ENCODE measurements at regions not wholly inside any gene's neighbourhood (a gene's known extent, or its start where the extent isn't known, plus 50 kb on each side); places are given as distances from the start of the nearest gene placed in this dataset.

- no peak for DNase-seq (ENCODE audit: low read depth)
- in situ Hi-C loops (cut with HindIII; ENCODE audit: low sequenced_read_pairs) = no loop called here
- H3K4me3 ChIP-seq (ENCODE audit: low read depth, low read length) = no peak overlapping the region
- TF ChIP-seq CTCF (IDR thresholded peaks at IDR 0.05; ENCODE audit: low read depth, low read length, missing control alignments) = no peak
Measured at GRCh38 chr13:79090552-79091124, 315.4 kb downstream of the RBM26 start.

GRCh38 chr13:79084802-79085424 is 321.1 kb downstream of the RBM26 start:
- no peak for DNase-seq (ENCODE audit: low read depth)
- no peak overlapping the region for H3K4me3 ChIP-seq (ENCODE audit: low read depth, low read length)
- in situ Hi-C loops (cut with HindIII; ENCODE audit: low sequenced_read_pairs) = no loop called here
- TF ChIP-seq CTCF (IDR thresholded peaks at IDR 0.05; ENCODE audit: low read depth, low read length, missing control alignments) = no peak

GRCh38 chr13:79081942-79082341 is 324.1 kb downstream of the RBM26 start:
- TF ChIP-seq CTCF (IDR thresholded peaks at IDR 0.05; ENCODE audit: low read depth, low read length, missing control alignments) = no peak
- no peak for DNase-seq (ENCODE audit: low read depth)
- no peak overlapping the region for H3K4me3 ChIP-seq (ENCODE audit: low read depth, low read length)
- in situ Hi-C loops (cut with HindIII; ENCODE audit: low sequenced_read_pairs) = no loop called here

GRCh38 chr13:79079351-79079839 is 326.7 kb downstream of the RBM26 start:
- no peak overlapping the region for H3K4me3 ChIP-seq (ENCODE audit: low read depth, low read length)
- in situ Hi-C loops (cut with HindIII; ENCODE audit: low sequenced_read_pairs) = no loop called here

GRCh38 chr13:79075703-79076102 is 330.4 kb downstream of the RBM26 start:
- no peak overlapping the region for H3K4me3 ChIP-seq (ENCODE audit: low read depth, low read length)
- no peak for TF ChIP-seq CTCF (IDR thresholded peaks at IDR 0.05; ENCODE audit: low read depth, low read length, missing control alignments)
- in situ Hi-C loops (cut with HindIII; ENCODE audit: low sequenced_read_pairs) = no loop called here
- DNase-seq (ENCODE audit: low read depth) = no peak

More at GRCh38 chr13:79079351-79079839, 326.7 kb downstream of the RBM26 start:
- TF ChIP-seq CTCF (IDR thresholded peaks at IDR 0.05; ENCODE audit: low read depth, low read length, missing control alignments) = no peak
- no peak for DNase-seq (ENCODE audit: low read depth)

GRCh38 chr13:79070343-79070974 is 335.6 kb downstream of the RBM26 start:
- H3K4me3 ChIP-seq (ENCODE audit: low read depth, low read length) = no peak overlapping the region
- no peak for TF ChIP-seq CTCF (IDR thresholded peaks at IDR 0.05; ENCODE audit: low read depth, low read length, missing control alignments)
- in situ Hi-C loops (cut with HindIII; ENCODE audit: low sequenced_read_pairs) = no loop called here
- no peak for DNase-seq (ENCODE audit: low read depth)
